Karpas-422 (cell line): ENCODE measurements at regions not wholly inside any gene's neighbourhood (a gene's known extent, or its start where the extent isn't known, plus 50 kb on each side); places are given as distances from the start of the nearest gene placed in this dataset.
"Not testable (repeated sequence)": the region's sequence is repeated elsewhere in the genome, so short reads cannot be mapped to it uniquely, and the experiment has no call there.

Experiments used
- DNase-seq: peaks from one replicate; pipeline ENCODE4 v3.0.0-alpha.2; 2015
- H2AFZ ChIP-seq: fragments of 200-600 bp; sonication (generic); 2 replicates; pipeline ENCODE4 v1.6.1; 2014; ENCODE audit warnings: antibody characterized with exemption, low read length, mixed read lengths
- H3K27ac ChIP-seq: fragments of 200-600 bp; sonication (generic); 2 replicates; pipeline ENCODE4 v1.5.1; 2014; ENCODE audit warnings: mild to moderate bottlenecking, low read length, moderate library complexity
- H3K27me3 ChIP-seq: fragments of 200-600 bp; sonication (generic); 2 replicates; pipeline ENCODE4 v1.6.1; 2014; ENCODE audit warnings: low read length, mixed read lengths
- H3K36me3 ChIP-seq: fragments of 200-600 bp; sonication (generic); 2 replicates; pipeline ENCODE4 v1.6.1; 2014; ENCODE audit warnings: low read length, mixed read lengths; ENCODE audit not compliant: insufficient read depth
- H3K4me1 ChIP-seq: fragments of 200-600 bp; sonication (generic); 2 replicates; pipeline ENCODE4 v1.6.1; 2014; ENCODE audit warnings: mild to moderate bottlenecking, low read length, mixed read lengths
- H3K4me2 ChIP-seq: fragments of 200-600 bp; sonication (generic); 2 replicates; pipeline ENCODE4 v1.6.1; 2014; ENCODE audit warnings: low read length, low read depth, mild to moderate bottlenecking; ENCODE audit not compliant: poor library complexity, severe bottlenecking
- H3K4me3 ChIP-seq: fragments of 200-600 bp; sonication (generic); 2 replicates; pipeline ENCODE4 v1.5.1; 2014; ENCODE audit warnings: mild to moderate bottlenecking, antibody characterized with exemption, low read length, mixed read lengths
- H3K79me2 ChIP-seq: fragments of 200-600 bp; sonication (generic); 2 replicates; pipeline ENCODE4 v1.6.1; 2014; ENCODE audit warnings: mild to moderate bottlenecking, low read length, mixed read lengths
- H3K9ac ChIP-seq: fragments of 200-600 bp; sonication (generic); 2 replicates; pipeline ENCODE4 v1.6.0; 2014; ENCODE audit warnings: low read length
- H3K9me2 ChIP-seq: fragments of 200-600 bp; sonication (generic), shearing (Covaris generic); replicated peaks from 2 replicates; pipeline ENCODE4 v1.6.0; 2014; ENCODE audit warnings: mild to moderate bottlenecking, low read length, moderate library complexity; ENCODE audit not compliant: insufficient read depth
- H3K9me3 ChIP-seq: fragments of 300-700, 200-600 bp; sonication (generic); 2 replicates; pipeline ENCODE4 v1.6.1; 2014; ENCODE audit warnings: low read length, mixed read lengths
- H4K20me1 ChIP-seq: fragments of 200-600 bp; sonication (generic); 2 replicates; pipeline ENCODE4 v1.6.1; 2014; ENCODE audit warnings: mild to moderate bottlenecking, antibody characterized with exemption, low read length, low read depth; ENCODE audit not compliant: insufficient read depth

DNA sequence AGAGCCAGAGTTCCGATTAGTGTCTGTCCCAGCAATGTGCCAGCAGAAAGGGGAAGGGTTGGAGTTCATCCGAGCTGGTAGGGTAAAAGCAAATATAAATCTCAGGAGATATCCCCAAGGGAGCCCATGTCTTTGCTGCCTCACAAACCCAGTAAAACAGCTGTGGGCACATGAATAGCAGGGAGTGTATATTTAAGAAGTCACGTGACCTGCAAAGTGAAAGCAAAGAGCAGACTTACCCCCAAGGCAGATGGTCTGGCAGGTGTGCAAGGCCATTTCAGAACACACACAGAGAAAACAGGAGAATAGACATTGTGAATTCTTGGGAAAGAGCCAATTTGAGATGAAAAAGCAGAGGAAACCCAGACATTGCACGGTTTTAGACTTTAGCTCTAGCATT lies 653.4 kb downstream of the TGIF2LX start:
- not testable (repeated sequence) for H3K9me2 ChIP-seq, H2AFZ ChIP-seq, H3K79me2 ChIP-seq, H3K9me3 ChIP-seq, H4K20me1 ChIP-seq, H3K27me3 ChIP-seq, H3K4me2 ChIP-seq, H3K4me1 ChIP-seq, H3K27ac ChIP-seq, H3K4me3 ChIP-seq, DNase-seq, H3K36me3 ChIP-seq, H3K9ac ChIP-seq

GRCh38 chrX:90601921-90602320 lies 680.2 kb downstream of the TGIF2LX start:
- not testable (repeated sequence) for H3K9ac ChIP-seq, H3K27ac ChIP-seq, DNase-seq, H3K4me2 ChIP-seq, H3K4me1 ChIP-seq, H2AFZ ChIP-seq, H3K79me2 ChIP-seq, H4K20me1 ChIP-seq, H3K27me3 ChIP-seq, H3K9me2 ChIP-seq, H3K9me3 ChIP-seq, H3K36me3 ChIP-seq, H3K4me3 ChIP-seq

DNA sequence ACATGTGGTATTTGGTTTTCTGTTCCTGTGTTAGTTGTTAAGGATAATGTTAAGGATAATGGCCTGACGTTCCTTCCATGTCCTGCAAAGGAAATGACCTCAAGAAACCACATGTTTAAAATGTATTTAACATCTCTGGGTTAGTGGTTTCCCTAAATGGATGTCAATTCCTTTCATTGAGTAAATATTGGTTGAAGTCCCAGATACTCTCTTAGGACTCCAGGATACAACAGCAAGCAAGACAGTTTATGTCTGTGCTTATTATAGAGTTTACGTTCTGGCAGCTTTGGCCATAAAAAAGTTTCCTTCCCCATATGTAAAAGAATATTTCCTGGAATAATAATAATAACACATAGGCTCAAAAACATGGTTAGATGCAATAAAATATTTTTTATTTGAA lies 684.0 kb downstream of the TGIF2LX start:
- H3K4me2 ChIP-seq, H3K4me3 ChIP-seq, H3K4me1 ChIP-seq, H4K20me1 ChIP-seq, DNase-seq, H3K27ac ChIP-seq, H3K36me3 ChIP-seq, H3K27me3 ChIP-seq, H3K9me3 ChIP-seq, H3K9ac ChIP-seq, H3K9me2 ChIP-seq, H2AFZ ChIP-seq, H3K79me2 ChIP-seq: not testable (repeated sequence)

DNA sequence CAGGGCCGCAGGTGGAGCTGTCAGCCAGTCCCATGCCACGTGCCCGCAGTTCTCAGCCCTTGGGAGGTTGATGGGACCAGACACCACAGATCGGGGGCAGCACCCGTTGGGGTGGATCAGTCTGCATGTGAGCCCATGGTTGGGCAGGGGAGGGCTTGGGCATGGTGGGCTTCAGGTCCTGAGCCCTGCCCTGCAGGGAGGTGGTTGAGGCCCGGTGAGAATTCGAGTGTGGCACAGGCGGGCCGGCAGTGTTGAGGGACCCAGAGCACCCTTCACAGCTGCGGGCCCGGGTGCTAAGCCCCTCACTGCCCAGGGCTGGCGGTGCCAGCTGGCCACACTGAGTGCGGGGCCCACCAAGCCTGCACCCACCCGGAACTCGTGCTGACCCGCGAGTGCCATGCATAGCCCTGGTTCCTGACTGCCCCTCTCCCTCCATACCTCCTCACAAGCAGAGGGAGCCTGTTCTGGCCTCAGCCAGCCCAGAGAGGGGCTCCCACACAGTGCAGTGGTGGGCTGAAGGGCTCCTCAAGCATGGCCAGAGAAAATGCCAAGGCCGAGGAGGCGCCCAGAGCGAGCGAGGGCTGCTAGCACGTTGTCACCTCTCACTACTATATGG lies 696.1 kb downstream of the TGIF2LX start:
- Histone ChIP-seq H3K36me3 (no peaks in the 10 kb centered on the region), H3K79me2 (no peaks in the 10 kb centered on the region), H4K20me1 (no peaks in the 10 kb centered on the region), H3K4me2 (no peak overlapping the region), H2AFZ (no peak overlapping the region), H3K9me3 (peaks cover 6% of the 10 kb centered on the region), H3K4me3 (no peak overlapping the region), H3K9me2 (no peaks in the 10 kb centered on the region), H3K27ac (no peak overlapping the region), H3K9ac (no peak overlapping the region), H3K4me1 (no peaks in the 10 kb centered on the region), H3K27me3 (no peaks in the 10 kb centered on the region)
- no peak for DNase-seq

GRCh38 chrX:90665161-90665560 lies 743.5 kb downstream of the TGIF2LX start:
- not testable (repeated sequence) for H4K20me1 ChIP-seq, H3K36me3 ChIP-seq, H3K79me2 ChIP-seq, H3K27me3 ChIP-seq, H3K9me2 ChIP-seq, H3K9me3 ChIP-seq
- peak overlapping the region; percentile 71 for H3K27ac ChIP-seq
- H3K4me2 ChIP-seq, result peak overlapping the region; percentile 48
- peak overlapping the region; percentile 31; the same call in 1 of the 2 replicates for H3K4me3 ChIP-seq
- peaks cover 18% of the 10 kb centered on the region for H3K4me1 ChIP-seq
- peak; percentile 72 for DNase-seq
- peak overlapping the region; percentile 39; the same call in 1 of the 2 replicates for H3K9ac ChIP-seq
- H2AFZ ChIP-seq, result peak overlapping the region; percentile 10; the same call in 1 of the 2 replicates

DNA sequence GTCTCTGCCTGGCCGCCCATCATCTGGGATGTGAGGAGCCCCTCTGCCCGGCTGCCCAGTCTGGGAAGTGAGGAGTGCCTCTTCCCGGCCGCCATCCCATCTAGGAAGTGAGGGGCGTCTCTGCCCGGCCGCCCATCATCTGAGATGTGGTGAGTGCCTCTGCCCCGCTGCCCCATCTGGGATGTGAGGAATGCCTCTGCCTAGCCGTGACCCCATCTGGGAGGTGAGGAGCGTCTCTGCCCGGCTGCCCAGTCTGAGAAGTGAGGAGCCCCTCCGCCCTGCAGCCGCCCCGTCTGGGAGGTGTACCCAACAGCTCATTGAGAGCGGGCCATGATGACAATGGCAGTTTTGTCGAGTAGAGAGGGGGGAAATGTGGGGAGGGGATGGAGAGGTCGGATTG lies 721.1 kb upstream of the PABPC5 start:
- not testable (repeated sequence) for H3K9me3 ChIP-seq, H3K9ac ChIP-seq, H3K4me3 ChIP-seq, H3K4me1 ChIP-seq, H2AFZ ChIP-seq, DNase-seq, H3K9me2 ChIP-seq, H3K27me3 ChIP-seq, H3K79me2 ChIP-seq, H3K36me3 ChIP-seq, H3K27ac ChIP-seq, H4K20me1 ChIP-seq, H3K4me2 ChIP-seq

GRCh38 chrX:90737555-90737954 lies 697.1 kb upstream of the PABPC5 start:
- not testable (repeated sequence) for H3K27me3 ChIP-seq, H3K9me3 ChIP-seq, H3K9me2 ChIP-seq, H3K27ac ChIP-seq, H3K9ac ChIP-seq, H3K36me3 ChIP-seq, H3K79me2 ChIP-seq, DNase-seq, H3K4me1 ChIP-seq, H2AFZ ChIP-seq, H3K4me2 ChIP-seq, H4K20me1 ChIP-seq, H3K4me3 ChIP-seq

DNA sequence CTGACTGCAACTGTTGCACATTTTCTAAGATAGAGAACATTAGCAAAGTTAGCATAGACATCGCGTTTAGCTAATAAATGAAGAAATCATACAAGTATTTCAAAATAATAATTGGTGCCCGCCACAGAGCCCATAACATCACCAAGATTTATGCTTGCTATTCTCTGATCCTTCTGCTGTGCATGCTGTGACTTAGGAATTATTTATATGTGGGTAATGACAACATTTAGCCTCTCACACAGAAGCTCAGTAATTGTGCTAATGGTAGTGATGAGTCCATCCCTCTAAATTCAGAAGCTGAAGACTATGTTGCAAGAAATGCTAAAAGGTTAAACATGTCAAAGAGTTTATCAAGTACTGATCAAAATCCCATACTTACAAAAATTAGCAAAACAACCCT lies 677.0 kb upstream of the PABPC5 start:
- H3K4me3 ChIP-seq, H4K20me1 ChIP-seq, H3K9me2 ChIP-seq, H3K27me3 ChIP-seq, H3K4me1 ChIP-seq, H3K4me2 ChIP-seq, H3K9ac ChIP-seq, H2AFZ ChIP-seq, H3K79me2 ChIP-seq, H3K9me3 ChIP-seq, DNase-seq, H3K27ac ChIP-seq, H3K36me3 ChIP-seq: not testable (repeated sequence)

DNA sequence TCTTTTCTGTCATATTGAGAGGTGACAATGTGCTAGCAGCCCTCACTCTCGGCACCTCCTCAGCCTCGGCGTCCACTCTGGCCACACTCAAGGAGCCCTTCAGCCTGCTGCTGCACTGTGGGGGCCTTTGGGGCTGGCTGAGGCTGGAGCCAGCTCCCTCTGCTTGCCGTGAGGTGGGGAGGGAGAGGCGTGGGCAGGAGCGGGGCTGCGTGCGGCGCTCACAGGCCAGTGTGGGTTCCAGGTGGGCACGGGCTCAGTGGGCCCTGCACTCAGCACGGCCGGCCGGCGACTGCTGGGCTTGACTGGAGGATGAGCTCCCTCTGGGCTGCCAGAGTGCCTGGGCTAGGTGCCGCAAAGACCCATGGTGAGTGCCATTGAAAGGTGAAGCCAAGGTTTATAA lies 669.2 kb upstream of the PABPC5 start:
- not testable (repeated sequence) for H3K9me2 ChIP-seq, H2AFZ ChIP-seq, H3K4me1 ChIP-seq, H3K4me2 ChIP-seq, H4K20me1 ChIP-seq, H3K36me3 ChIP-seq, H3K79me2 ChIP-seq, H3K9ac ChIP-seq, H3K9me3 ChIP-seq, H3K27ac ChIP-seq, H3K4me3 ChIP-seq, DNase-seq, H3K27me3 ChIP-seq
